Smooth muscle cell (in vitro differentiated cells): ENCODE measurements at regions not wholly inside any gene's neighbourhood (a gene's known extent, or its start where the extent isn't known, plus 50 kb on each side); places are given as distances from the start of the nearest gene placed in this dataset.

Experiments
- DNase-seq: peaks from one replicate; lab custom pipeline; 2025; ENCODE audit not compliant: unreplicated experiment; lab: John Stamatoyannopoulos, UW
- H2AFZ ChIP-seq: fragments of 200-600 bp; sonication (generic); 2 replicates; pipeline ENCODE4 v1.6.0; 2016; ENCODE audit warnings: antibody characterized with exemption, low read depth, mild to moderate bottlenecking
- H3F3A ChIP-seq: fragments of 200-600 bp; sonication (generic); 2 replicates; pipeline ENCODE4 v1.6.0; 2017; ENCODE audit warnings: antibody characterized with exemption, low read depth
- H3K27ac ChIP-seq: fragments of 200-600 bp; sonication (generic); 2 replicates; pipeline ENCODE4 v1.5.1; 2016; ENCODE audit warnings: low read depth, mild to moderate bottlenecking
- H3K27me3 ChIP-seq: fragments of 200-600 bp; sonication (generic); 2 replicates; pipeline ENCODE4 v1.6.1; 2016; ENCODE audit warnings: low read depth, mild to moderate bottlenecking
- H3K36me3 ChIP-seq: fragments of 200-600 bp; sonication (generic); 2 replicates; pipeline ENCODE4 v1.5.1; 2016; ENCODE audit warnings: low read depth
- H3K4me1 ChIP-seq: fragments of 200-600 bp; sonication (generic); 2 replicates; pipeline ENCODE4 v1.5.1; 2016; ENCODE audit warnings: low read depth
- H3K4me2 ChIP-seq: fragments of 200-600 bp; sonication (generic); 2 replicates; pipeline ENCODE4 v1.6.0; 2016; ENCODE audit warnings: mild to moderate bottlenecking
- H3K4me3 ChIP-seq: fragments of 200-600 bp; sonication (generic); 2 replicates; pipeline ENCODE4 v1.5.1; 2016; ENCODE audit warnings: mild to moderate bottlenecking
- H3K79me2 ChIP-seq: fragments of 200-600 bp; sonication (generic); 2 replicates; pipeline ENCODE4 v1.6.0; 2016; ENCODE audit warnings: low read depth, mild to moderate bottlenecking
- H3K9ac ChIP-seq: fragments of 200-600 bp; sonication (generic); 2 replicates; pipeline ENCODE4 v1.6.0; 2016; ENCODE audit warnings: low read depth
- H3K9me3 ChIP-seq: fragments of 200-600 bp; sonication (generic); replicated peaks from 2 replicates; pipeline ENCODE4 v1.5.1; 2016; ENCODE audit warnings: low read depth
- H4K20me1 ChIP-seq: fragments of 200-600 bp; sonication (generic); 2 replicates; pipeline ENCODE4 v1.6.0; 2016; ENCODE audit warnings: low read depth
- WGBS: methylation state at CpG from one replicate; pipeline ENCODE4 v1.1.7; 2016; ENCODE audit warnings: low lambda C conversion rate; 5-methylcytosine and 5-hydroxymethylcytosine counted together
- TF ChIP-seq, protein P1 (sequence below): fragments of 200-600 bp; sonication (generic); IDR thresholded peaks from 2 replicates; pipeline ENCODE4 v1.5.1; 2017; ENCODE audit warnings: borderline replicate concordance, mild to moderate bottlenecking, antibody characterized with exemption; ENCODE audit not compliant: insufficient read depth, poor library complexity, severe bottlenecking

DNA sequence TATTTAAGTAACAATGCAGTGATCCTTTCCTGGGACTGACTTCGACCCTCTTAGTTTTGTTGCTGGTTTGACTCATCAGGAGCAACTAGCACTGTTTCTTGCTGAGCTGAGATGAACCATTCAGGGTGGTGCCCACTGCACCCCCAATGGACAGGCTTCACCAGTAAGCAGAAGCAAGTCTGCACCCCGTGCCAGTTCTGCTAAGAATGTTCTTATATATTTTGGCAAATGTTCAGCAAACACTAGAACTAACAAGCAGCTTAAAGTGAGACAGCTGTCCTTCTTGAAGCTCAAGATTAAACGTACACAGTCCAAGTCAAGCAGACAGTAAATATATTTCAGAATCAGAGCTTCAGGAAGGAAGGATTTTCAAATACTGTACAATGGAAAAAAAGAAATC is 561.3 kb upstream of the CDH4 start:
- no peaks in the 10 kb centered on the region for H3K36me3 ChIP-seq
- no peak overlapping the region for H3K4me3 ChIP-seq
- no peaks in the 10 kb centered on the region for H3K79me2 ChIP-seq
- no peak overlapping the region for H3K4me2 ChIP-seq
- TF ChIP-seq, protein P1, sequence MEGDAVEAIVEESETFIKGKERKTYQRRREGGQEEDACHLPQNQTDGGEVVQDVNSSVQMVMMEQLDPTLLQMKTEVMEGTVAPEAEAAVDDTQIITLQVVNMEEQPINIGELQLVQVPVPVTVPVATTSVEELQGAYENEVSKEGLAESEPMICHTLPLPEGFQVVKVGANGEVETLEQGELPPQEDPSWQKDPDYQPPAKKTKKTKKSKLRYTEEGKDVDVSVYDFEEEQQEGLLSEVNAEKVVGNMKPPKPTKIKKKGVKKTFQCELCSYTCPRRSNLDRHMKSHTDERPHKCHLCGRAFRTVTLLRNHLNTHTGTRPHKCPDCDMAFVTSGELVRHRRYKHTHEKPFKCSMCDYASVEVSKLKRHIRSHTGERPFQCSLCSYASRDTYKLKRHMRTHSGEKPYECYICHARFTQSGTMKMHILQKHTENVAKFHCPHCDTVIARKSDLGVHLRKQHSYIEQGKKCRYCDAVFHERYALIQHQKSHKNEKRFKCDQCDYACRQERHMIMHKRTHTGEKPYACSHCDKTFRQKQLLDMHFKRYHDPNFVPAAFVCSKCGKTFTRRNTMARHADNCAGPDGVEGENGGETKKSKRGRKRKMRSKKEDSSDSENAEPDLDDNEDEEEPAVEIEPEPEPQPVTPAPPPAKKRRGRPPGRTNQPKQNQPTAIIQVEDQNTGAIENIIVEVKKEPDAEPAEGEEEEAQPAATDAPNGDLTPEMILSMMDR, result no peak
- H3K27me3 ChIP-seq, result no peaks in the 10 kb centered on the region
- H3K9me3 ChIP-seq, result no peaks in the 10 kb centered on the region
- 71% methylated on average over 3 of the region's 3 CpGs for WGBS
- no peaks in the 10 kb centered on the region for H4K20me1 ChIP-seq
- H3K27ac ChIP-seq, result no peak overlapping the region
- peaks cover 13% of the 10 kb centered on the region for H3K4me1 ChIP-seq
- H3K9ac ChIP-seq, result no peak overlapping the region
- no peak for DNase-seq
- H3F3A ChIP-seq, result no peaks in the 10 kb centered on the region
- H2AFZ ChIP-seq, result no peak overlapping the region

DNA sequence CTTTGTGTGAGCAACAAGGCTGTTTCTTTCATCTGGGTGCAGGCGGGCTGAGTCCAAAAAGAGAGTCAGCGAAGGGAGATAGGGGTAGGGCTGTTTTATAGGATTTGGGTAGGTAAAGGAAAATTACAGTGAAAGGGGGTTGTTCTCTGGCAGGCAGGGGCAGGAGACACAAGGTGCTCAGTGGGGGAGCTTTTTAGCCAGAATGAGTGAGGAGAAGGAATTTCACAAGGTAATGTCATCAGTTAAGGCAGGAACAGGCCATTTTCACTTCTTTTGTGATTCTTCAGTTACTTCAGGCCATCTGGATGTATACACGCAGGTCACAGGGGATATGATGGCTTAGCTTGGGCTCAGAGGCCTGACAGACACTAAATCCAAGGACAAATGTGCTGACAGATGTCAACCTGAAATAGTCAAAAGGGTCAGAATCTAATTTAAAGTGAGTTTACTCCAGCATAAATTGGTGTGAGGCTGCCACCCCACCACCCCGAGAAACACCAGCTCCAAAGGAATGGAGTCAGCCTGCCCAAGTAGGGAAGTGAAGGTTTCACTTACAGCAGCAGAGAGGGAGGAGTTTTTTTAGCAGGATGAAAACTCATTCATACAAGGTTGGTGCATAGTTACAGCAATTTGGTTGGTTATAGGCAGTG is 560.0 kb upstream of the CDH4 start:
- Histone ChIP-seq H3K4me3 (no peak overlapping the region), H3K9me3 (no peaks in the 10 kb centered on the region), H3K4me2 (no peak overlapping the region), H3F3A (no peaks in the 10 kb centered on the region), H3K9ac (no peak overlapping the region), H3K36me3 (no peaks in the 10 kb centered on the region), H3K79me2 (no peaks in the 10 kb centered on the region), H2AFZ (no peak overlapping the region), H3K27me3 (no peaks in the 10 kb centered on the region), H3K4me1 (peaks cover 13% of the 10 kb centered on the region), H3K27ac (no peak overlapping the region), H4K20me1 (no peaks in the 10 kb centered on the region)
- DNase-seq, result no peak
- 69% methylated on average over 4 of the region's 4 CpGs for WGBS
- TF ChIP-seq, protein P1, result no peak

DNA sequence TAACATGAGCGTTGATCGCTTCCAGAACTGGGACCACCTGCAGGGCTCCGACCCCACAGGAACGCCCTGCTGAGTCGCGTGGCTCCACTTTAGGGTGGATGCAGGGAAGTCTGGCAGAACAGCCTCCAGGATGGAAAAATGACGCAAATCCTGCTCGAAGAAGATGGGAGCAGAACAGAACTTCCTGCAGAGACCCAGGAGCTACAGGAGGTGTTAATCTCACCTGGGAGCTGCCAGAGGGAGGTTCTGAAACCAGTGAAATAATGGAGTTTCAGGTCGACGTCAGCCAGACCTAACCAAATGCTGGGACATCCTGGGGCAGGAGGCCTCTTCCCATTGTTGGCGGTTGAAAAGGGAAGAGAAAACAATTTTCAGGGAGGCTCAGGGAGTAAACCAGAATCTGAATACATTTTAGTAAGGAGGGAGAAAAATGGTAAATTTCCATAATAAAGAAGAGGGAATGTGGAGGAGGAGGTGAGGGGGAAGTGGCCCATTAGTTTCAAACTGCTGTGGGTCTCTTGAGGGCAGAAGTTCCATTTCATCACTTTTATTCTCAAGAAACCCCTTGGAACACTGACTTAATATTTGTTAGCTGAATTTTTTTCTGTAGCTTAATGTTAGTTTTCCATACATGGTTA is 558.4 kb upstream of the CDH4 start:
- WGBS, result 38% methylated on average over 11 of the region's 11 CpGs
- H3K36me3 ChIP-seq, result no peaks in the 10 kb centered on the region
- DNase-seq, result no peak
- no peaks in the 10 kb centered on the region for H4K20me1 ChIP-seq
- no peak overlapping the region for H3K27ac ChIP-seq
- TF ChIP-seq, protein P1, result no peak
- H2AFZ ChIP-seq, result no peak overlapping the region
- H3K27me3 ChIP-seq, result no peaks in the 10 kb centered on the region
- no peak overlapping the region for H3K9ac ChIP-seq
- no peaks in the 10 kb centered on the region for H3F3A ChIP-seq
- H3K79me2 ChIP-seq, result no peaks in the 10 kb centered on the region
- H3K4me2 ChIP-seq, result no peak overlapping the region
- no peaks in the 10 kb centered on the region for H3K9me3 ChIP-seq
- peaks cover 13% of the 10 kb centered on the region for H3K4me1 ChIP-seq
- H3K4me3 ChIP-seq, result no peak overlapping the region

DNA sequence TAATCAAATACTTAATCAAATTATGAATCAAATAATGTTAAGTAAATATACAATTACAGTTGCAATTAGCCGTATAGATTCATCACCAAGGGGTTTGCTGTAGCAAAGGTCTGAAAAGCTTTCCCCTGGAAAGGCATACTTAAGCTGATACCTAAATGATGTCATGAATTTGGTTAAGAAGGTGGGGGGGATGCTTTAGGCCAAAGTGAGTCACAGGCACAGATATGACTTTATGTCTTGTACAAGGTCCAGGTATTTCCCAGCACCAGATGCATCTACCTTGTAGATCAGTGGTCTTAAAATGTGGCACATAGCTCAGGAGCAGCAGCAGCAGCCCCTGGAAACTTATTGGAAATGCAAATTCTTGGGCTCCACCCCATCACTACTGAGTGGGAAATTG is 557.3 kb upstream of the CDH4 start:
- H3K9ac ChIP-seq, result no peak overlapping the region
- no peak for DNase-seq
- H3K4me2 ChIP-seq, result no peak overlapping the region
- H2AFZ ChIP-seq, result no peak overlapping the region
- H3K4me1 ChIP-seq, result peaks cover 13% of the 10 kb centered on the region
- TF ChIP-seq, protein P1, result no peak
- no peaks in the 10 kb centered on the region for H3K36me3 ChIP-seq
- H3K4me3 ChIP-seq, result no peak overlapping the region
- peak overlapping the region; percentile 56 for H3K27ac ChIP-seq
- H4K20me1 ChIP-seq, result no peaks in the 10 kb centered on the region
- no peaks in the 10 kb centered on the region for H3F3A ChIP-seq
- H3K27me3 ChIP-seq, result no peaks in the 10 kb centered on the region
- 84% methylated on average over 1 of the region's 1 CpG for WGBS
- H3K9me3 ChIP-seq, result no peaks in the 10 kb centered on the region
- no peaks in the 10 kb centered on the region for H3K79me2 ChIP-seq
